ENCODE measurements at regions not wholly inside any gene's neighbourhood (a gene's known extent, or its start where the extent isn't known, plus 50 kb on each side); places are given as distances from the start of the nearest gene placed in this dataset.

- TF ChIP-seq CTCF (IDR thresholded peaks at IDR 0.05) (no peak), EZH2 (IDR thresholded peaks at IDR 0.05; ENCODE audit: borderline replicate concordance, insufficient read depth, low read depth, low read length, poor library complexity, severe bottlenecking) (no peak)
Measured at GRCh38 chr15:72858205-72858604, 74.6 kb upstream of the ADPGK start.

Data from B cell (primary cell).